ENCODE measurements at regions not wholly inside any gene's neighbourhood (a gene's known extent, or its start where the extent isn't known, plus 50 kb on each side); places are given as distances from the start of the nearest gene placed in this dataset.

DNA sequence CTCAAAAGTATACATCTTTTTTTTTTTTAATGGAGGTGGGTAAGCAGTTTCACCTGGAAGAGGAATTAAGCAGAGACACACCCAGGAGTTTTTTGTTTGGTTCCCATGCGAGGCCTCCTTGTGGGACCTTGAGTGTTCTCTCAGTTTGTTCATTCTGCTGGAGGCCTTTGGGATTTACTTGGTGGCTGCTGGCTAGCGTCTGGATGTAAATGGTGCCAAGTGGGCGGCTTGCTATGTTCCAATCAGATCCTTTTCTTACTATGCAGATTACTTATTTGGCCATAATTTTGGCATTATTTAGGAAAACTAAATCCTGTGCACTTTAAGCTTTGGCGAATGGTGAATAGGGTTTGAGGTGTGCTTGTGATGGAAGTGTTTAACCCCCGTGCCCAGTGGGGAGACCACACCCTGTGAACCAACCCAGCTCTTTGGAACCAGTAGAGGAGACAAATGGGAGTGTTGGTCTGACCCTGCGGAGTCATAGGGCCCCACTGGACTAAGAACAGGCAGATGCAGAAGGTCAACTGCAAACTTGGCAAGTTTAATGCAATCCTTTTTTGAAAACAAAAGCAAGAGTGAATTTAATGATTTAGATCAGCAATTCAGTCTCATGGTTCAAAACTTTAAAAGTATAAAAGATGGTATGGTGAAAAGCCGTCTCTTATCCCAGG is 79.4 kb downstream of the EBLN2 start:
- TF ChIP-seq, protein P1, sequence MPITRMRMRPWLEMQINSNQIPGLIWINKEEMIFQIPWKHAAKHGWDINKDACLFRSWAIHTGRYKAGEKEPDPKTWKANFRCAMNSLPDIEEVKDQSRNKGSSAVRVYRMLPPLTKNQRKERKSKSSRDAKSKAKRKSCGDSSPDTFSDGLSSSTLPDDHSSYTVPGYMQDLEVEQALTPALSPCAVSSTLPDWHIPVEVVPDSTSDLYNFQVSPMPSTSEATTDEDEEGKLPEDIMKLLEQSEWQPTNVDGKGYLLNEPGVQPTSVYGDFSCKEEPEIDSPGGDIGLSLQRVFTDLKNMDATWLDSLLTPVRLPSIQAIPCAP (CRISPR knock-in tag; IDR thresholded peaks at IDR 0.05), result no peak
- TF ChIP-seq ZNF121 (CRISPR knock-in tag; IDR thresholded peaks at IDR 0.05) (no peak), JAZF1 (CRISPR knock-in tag; IDR thresholded peaks at IDR 0.05) (no peak), FOXJ3 (CRISPR knock-in tag; IDR thresholded peaks at IDR 0.05; ENCODE audit: borderline replicate concordance) (no peak), SOX15 (CRISPR knock-in tag; IDR thresholded peaks at IDR 0.05) (no peak), ESRRA (CRISPR knock-in tag; IDR thresholded peaks at IDR 0.05; ENCODE audit: borderline replicate concordance) (no peak)
- TF ChIP-seq, protein P2, sequence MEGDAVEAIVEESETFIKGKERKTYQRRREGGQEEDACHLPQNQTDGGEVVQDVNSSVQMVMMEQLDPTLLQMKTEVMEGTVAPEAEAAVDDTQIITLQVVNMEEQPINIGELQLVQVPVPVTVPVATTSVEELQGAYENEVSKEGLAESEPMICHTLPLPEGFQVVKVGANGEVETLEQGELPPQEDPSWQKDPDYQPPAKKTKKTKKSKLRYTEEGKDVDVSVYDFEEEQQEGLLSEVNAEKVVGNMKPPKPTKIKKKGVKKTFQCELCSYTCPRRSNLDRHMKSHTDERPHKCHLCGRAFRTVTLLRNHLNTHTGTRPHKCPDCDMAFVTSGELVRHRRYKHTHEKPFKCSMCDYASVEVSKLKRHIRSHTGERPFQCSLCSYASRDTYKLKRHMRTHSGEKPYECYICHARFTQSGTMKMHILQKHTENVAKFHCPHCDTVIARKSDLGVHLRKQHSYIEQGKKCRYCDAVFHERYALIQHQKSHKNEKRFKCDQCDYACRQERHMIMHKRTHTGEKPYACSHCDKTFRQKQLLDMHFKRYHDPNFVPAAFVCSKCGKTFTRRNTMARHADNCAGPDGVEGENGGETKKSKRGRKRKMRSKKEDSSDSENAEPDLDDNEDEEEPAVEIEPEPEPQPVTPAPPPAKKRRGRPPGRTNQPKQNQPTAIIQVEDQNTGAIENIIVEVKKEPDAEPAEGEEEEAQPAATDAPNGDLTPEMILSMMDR (IDR thresholded peaks at IDR 0.05), result no peak
- TF ChIP-seq, protein P3, sequence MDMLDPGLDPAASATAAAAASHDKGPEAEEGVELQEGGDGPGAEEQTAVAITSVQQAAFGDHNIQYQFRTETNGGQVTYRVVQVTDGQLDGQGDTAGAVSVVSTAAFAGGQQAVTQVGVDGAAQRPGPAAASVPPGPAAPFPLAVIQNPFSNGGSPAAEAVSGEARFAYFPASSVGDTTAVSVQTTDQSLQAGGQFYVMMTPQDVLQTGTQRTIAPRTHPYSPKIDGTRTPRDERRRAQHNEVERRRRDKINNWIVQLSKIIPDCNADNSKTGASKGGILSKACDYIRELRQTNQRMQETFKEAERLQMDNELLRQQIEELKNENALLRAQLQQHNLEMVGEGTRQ (CRISPR knock-in tag; IDR thresholded peaks at IDR 0.05), result no peak

All from WTC11 (cell line).